ENCODE measurements at regions not wholly inside any gene's neighbourhood (a gene's known extent, or its start where the extent isn't known, plus 50 kb on each side); places are given as distances from the start of the nearest gene placed in this dataset.

DNA sequence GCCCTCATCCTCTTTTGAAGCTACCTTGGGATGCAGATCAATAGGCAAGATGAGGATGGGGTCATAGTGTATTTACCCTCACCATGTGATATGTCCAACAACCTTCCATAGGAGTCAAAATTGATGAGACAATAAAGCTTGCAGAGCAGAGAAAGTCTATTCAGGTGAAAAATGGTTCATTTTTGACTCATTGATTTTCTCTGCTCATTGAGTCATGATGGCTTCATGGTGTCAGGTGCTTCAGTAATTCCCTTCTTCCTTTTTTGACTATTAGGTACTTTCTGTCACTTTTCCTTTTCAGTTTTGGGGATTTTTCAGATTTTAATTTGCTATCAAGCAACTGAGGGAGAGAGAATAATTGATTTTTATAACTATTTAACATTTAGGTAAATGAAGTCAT, 55.9 kb upstream of the IL2 start:
- DNase-seq = no peak

DNA sequence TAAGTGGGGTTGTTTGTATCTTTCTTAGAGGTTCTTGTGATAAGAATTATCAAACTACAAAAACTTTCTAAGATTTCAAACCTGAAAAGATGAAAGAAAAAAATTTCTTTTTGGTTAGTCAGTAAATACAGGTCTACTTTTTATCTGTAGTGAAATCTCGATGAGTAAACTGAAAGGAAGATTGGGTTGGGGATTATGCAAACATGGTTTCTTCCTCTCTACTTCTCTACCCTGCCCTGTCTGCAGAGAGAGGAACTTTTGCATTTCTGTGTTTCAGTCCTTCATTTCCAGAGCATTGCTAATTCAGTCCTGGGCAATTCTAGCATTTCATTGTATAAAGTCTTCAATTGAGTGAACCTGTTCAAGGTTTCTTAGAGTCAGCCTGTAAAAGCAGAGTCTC, 51.6 kb upstream of the IL2 start:
- DNase-seq = no peak
